Loucy (cell line): ENCODE measurements at regions not wholly inside any gene's neighbourhood (a gene's known extent, or its start where the extent isn't known, plus 50 kb on each side); places are given as distances from the start of the nearest gene placed in this dataset.

Experiments
- H2AFZ ChIP-seq: fragments of 200-600 bp; sonication (generic); 2 replicates; pipeline ENCODE4 v1.6.0; 2016; ENCODE audit warnings: antibody characterized with exemption, mild to moderate bottlenecking, low read length, moderate library complexity
- H3F3A ChIP-seq: fragments of 200-600 bp; 2 replicates; pipeline ENCODE4 v1.6.0; 2016; ENCODE audit warnings: antibody characterized with exemption, low read depth, mild to moderate bottlenecking
- H3K27me3 ChIP-seq: fragments of 200-600 bp; sonication (generic); 2 replicates; pipeline ENCODE4 v1.6.1; 2014; ENCODE audit warnings: low read length, mild to moderate bottlenecking; ENCODE audit not compliant: insufficient read depth, poor library complexity, severe bottlenecking
- H3K36me3 ChIP-seq: fragments of 200-600 bp; sonication (generic); 2 replicates; pipeline ENCODE4 v1.6.1; 2016; ENCODE audit warnings: low read length; ENCODE audit not compliant: insufficient read depth
- H3K4me1 ChIP-seq: fragments of 200-600 bp; sonication (generic); 2 replicates; pipeline ENCODE4 v1.5.1; 2014; ENCODE audit warnings: low read length, mild to moderate bottlenecking; ENCODE audit not compliant: insufficient read depth, poor library complexity, severe bottlenecking
- H3K4me2 ChIP-seq: fragments of 200-600 bp; sonication (generic); 2 replicates; pipeline ENCODE4 v1.6.0; 2014; ENCODE audit warnings: antibody characterized with exemption, low read length, low read depth, mild to moderate bottlenecking; ENCODE audit not compliant: poor library complexity, severe bottlenecking
- H3K4me3 ChIP-seq: fragments of 200-600 bp; sonication (generic); 2 replicates; pipeline ENCODE4 v1.5.1; 2014; ENCODE audit warnings: low read length, mild to moderate bottlenecking, mixed read lengths; ENCODE audit not compliant: poor library complexity, severe bottlenecking
- H3K79me2 ChIP-seq: fragments of 200-600 bp; sonication (generic); 2 replicates; pipeline ENCODE4 v1.6.1; 2014; ENCODE audit warnings: low read length; ENCODE audit not compliant: insufficient read depth
- H3K9ac ChIP-seq: fragments of 200-600 bp; sonication (generic); 2 replicates; pipeline ENCODE4 v1.6.0; 2014; ENCODE audit warnings: mild to moderate bottlenecking, low read depth, low read length, moderate library complexity; ENCODE audit not compliant: poor library complexity, severe bottlenecking
- H3K9me2 ChIP-seq: fragments of 200-600 bp; sonication (generic); replicated peaks from 2 replicates; pipeline ENCODE4 v1.6.1; 2016; ENCODE audit warnings: low read depth, low read length, mixed read lengths
- H3K9me3 ChIP-seq: fragments of 200-600 bp; sonication (generic); 2 replicates; pipeline ENCODE4 v1.6.1; 2014; ENCODE audit warnings: mild to moderate bottlenecking, antibody characterized with exemption, low read length, low read depth; ENCODE audit not compliant: insufficient read depth
- H4K20me1 ChIP-seq: fragments of 200-600 bp; sonication (generic); 2 replicates; pipeline ENCODE4 v1.6.0; 2014; ENCODE audit warnings: antibody characterized with exemption, low read length, mild to moderate bottlenecking; ENCODE audit not compliant: insufficient read depth, poor library complexity, severe bottlenecking
- CTCF ChIP-seq: fragments of 200-600 bp; sonication (generic); conservative IDR thresholded peaks from 2 replicates; pipeline ENCODE4 v1.5.1; 2014; ENCODE audit warnings: mild to moderate bottlenecking, antibody characterized with exemption, low read length
- EZH2phosphoT487 ChIP-seq: fragments of 200-600 bp; IDR thresholded peaks from 2 replicates; pipeline ENCODE4 v1.6.1; 2018; ENCODE audit warnings: antibody characterized with exemption, mild to moderate bottlenecking, moderate library complexity, borderline replicate concordance

DNA sequence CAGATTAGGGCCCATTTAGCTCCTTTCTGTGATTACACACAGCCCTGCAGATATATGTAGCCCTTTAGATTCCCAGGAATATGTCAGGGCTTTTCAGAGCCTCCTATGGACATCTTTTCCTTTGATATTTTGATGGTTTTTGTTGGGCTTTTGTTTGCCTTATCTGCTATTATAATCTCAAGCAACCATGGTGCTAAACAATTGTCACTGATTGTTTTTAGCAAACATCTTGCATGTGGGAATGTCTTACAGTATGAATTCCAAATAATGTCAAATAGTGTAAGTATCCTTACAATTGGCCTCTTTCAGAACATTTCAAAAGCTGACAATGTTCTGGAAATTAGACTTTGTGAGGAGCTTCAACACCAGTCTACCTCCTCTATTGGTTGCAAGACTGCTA is 333.6 kb upstream of the OPRM1 start:
- Histone ChIP-seq H3K9me2 (no peaks in the 10 kb centered on the region), H3K4me1 (no peaks in the 10 kb centered on the region), H3K79me2 (no peaks in the 10 kb centered on the region), H3K36me3 (no peaks in the 10 kb centered on the region), H3K27me3 (no peaks in the 10 kb centered on the region), H3F3A (no peaks in the 10 kb centered on the region), H3K4me2 (no peak overlapping the region), H3K9ac (no peak overlapping the region), H3K4me3 (no peak overlapping the region), H4K20me1 (no peaks in the 10 kb centered on the region), H3K9me3 (no peaks in the 10 kb centered on the region; the same call in 1 of the 2 replicates), H2AFZ (no peak overlapping the region)
- TF ChIP-seq EZH2phosphoT487 = no peak
- no peak for TF ChIP-seq CTCF

DNA sequence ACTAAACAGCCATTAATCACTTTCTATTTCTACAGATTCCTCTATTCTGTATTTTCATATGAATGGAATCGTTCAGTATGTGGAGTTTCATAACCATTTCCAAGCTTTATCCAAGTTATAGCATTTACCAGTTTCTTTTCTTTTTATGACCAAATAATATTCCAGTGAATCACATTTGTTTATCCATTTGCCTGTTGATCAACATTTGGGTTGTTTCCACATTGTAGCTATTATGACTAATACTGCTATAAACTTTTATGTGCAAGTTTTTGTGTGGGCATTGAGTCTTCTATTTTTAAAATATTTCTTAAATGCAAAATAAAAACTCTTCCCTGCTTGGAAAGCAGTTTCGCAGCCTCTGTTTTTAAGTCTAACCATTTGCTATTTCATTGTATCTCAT is 336.4 kb upstream of the OPRM1 start:
- Histone ChIP-seq H3K36me3 (no peaks in the 10 kb centered on the region), H3F3A (no peaks in the 10 kb centered on the region), H3K79me2 (no peaks in the 10 kb centered on the region), H3K9me2 (no peaks in the 10 kb centered on the region), H3K9ac (no peak overlapping the region), H3K4me2 (no peak overlapping the region), H3K4me3 (no peak overlapping the region), H3K9me3 (no peaks in the 10 kb centered on the region; the same call in 1 of the 2 replicates), H3K27me3 (no peaks in the 10 kb centered on the region), H2AFZ (no peak overlapping the region), H3K4me1 (no peaks in the 10 kb centered on the region), H4K20me1 (no peaks in the 10 kb centered on the region)
- TF ChIP-seq EZH2phosphoT487 (no peak), CTCF (no peak)

- TF ChIP-seq CTCF (no peak), EZH2phosphoT487 (no peak)
- H3F3A ChIP-seq = no peaks in the 10 kb centered on the region
- H3K4me2 ChIP-seq = no peak overlapping the region
- H3K9me3 ChIP-seq = no peaks in the 10 kb centered on the region; the same call in 1 of the 2 replicates
- no peak overlapping the region for H2AFZ ChIP-seq
- no peak overlapping the region for H3K9ac ChIP-seq
- H3K4me1 ChIP-seq = no peaks in the 10 kb centered on the region
- H3K27me3 ChIP-seq = no peaks in the 10 kb centered on the region
- no peaks in the 10 kb centered on the region for H4K20me1 ChIP-seq
- no peaks in the 10 kb centered on the region for H3K36me3 ChIP-seq
- no peaks in the 10 kb centered on the region for H3K79me2 ChIP-seq
- H3K9me2 ChIP-seq = no peaks in the 10 kb centered on the region
- H3K4me3 ChIP-seq = no peak overlapping the region
Observed at GRCh38 chr6:153698637-153699036, 340.4 kb upstream of the OPRM1 start.
